ENCODE measurements at regions not wholly inside any gene's neighbourhood (a gene's known extent, or its start where the extent isn't known, plus 50 kb on each side); places are given as distances from the start of the nearest gene placed in this dataset.

GRCh38 chr11:133660202-133660568, 127.9 kb upstream of the OPCML start:
- TF ChIP-seq, protein P1, sequence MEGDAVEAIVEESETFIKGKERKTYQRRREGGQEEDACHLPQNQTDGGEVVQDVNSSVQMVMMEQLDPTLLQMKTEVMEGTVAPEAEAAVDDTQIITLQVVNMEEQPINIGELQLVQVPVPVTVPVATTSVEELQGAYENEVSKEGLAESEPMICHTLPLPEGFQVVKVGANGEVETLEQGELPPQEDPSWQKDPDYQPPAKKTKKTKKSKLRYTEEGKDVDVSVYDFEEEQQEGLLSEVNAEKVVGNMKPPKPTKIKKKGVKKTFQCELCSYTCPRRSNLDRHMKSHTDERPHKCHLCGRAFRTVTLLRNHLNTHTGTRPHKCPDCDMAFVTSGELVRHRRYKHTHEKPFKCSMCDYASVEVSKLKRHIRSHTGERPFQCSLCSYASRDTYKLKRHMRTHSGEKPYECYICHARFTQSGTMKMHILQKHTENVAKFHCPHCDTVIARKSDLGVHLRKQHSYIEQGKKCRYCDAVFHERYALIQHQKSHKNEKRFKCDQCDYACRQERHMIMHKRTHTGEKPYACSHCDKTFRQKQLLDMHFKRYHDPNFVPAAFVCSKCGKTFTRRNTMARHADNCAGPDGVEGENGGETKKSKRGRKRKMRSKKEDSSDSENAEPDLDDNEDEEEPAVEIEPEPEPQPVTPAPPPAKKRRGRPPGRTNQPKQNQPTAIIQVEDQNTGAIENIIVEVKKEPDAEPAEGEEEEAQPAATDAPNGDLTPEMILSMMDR (IDR thresholded peaks at IDR 0.05 in 2 of 3, conservative IDR thresholded peaks at IDR 0.05 in 1 of 3; ENCODE audit: insufficient read depth in 2 of 3, low read depth in 1 of 3, low read length in 3 of 3) = no peak
- TF ChIP-seq NCOR1 (IDR thresholded peaks at IDR 0.05) = no peak
- no peak for TF ChIP-seq USF1 (CRISPR knock-in tag; IDR thresholded peaks at IDR 0.05)
- TF ChIP-seq SNAPC5 (CRISPR knock-in tag; IDR thresholded peaks at IDR 0.05) = no peak
